ENCODE measurements at regions not wholly inside any gene's neighbourhood (a gene's known extent, or its start where the extent isn't known, plus 50 kb on each side); places are given as distances from the start of the nearest gene placed in this dataset.

- TF ChIP-seq CTCF (IDR thresholded peaks at IDR 0.05 in 8 of 11, conservative IDR thresholded peaks at IDR 0.05 in 3 of 11): no peak
- no peak for TF ChIP-seq POLR2A (IDR thresholded peaks at IDR 0.05)
Observed at GRCh38 chr15:66924889-66925288, 140.5 kb upstream of the SMAD3 start.

Measured in spleen (tissue), 7 donors.